ENCODE measurements at regions not wholly inside any gene's neighbourhood (a gene's known extent, or its start where the extent isn't known, plus 50 kb on each side); places are given as distances from the start of the nearest gene placed in this dataset.

GRCh38 chr2:19807866-19808265, 93.9 kb downstream of the TTC32 start:
- no peak for TF ChIP-seq ZNF274 (IDR thresholded peaks at IDR 0.05; ENCODE audit: low read depth, low read length)
- TF ChIP-seq YY1 (IDR thresholded peaks at IDR 0.05; ENCODE audit: insufficient read depth, insufficient read length), result no peak
